Erythroblast (primary cell): ENCODE measurements at regions not wholly inside any gene's neighbourhood (a gene's known extent, or its start where the extent isn't known, plus 50 kb on each side); places are given as distances from the start of the nearest gene placed in this dataset.

ENCODE experiments used
- GATA1 ChIP-seq: IDR thresholded peaks from 2 replicates; pipeline ENCODE4 v1.6.1; 2011; ENCODE audit warnings: low read depth, mild to moderate bottlenecking, control low read depth, low read length, moderate library complexity
- POLR2A ChIP-seq: IDR thresholded peaks from 2 replicates; pipeline ENCODE4 v1.6.1; 2011; ENCODE audit warnings: mild to moderate bottlenecking, low read length

DNA sequence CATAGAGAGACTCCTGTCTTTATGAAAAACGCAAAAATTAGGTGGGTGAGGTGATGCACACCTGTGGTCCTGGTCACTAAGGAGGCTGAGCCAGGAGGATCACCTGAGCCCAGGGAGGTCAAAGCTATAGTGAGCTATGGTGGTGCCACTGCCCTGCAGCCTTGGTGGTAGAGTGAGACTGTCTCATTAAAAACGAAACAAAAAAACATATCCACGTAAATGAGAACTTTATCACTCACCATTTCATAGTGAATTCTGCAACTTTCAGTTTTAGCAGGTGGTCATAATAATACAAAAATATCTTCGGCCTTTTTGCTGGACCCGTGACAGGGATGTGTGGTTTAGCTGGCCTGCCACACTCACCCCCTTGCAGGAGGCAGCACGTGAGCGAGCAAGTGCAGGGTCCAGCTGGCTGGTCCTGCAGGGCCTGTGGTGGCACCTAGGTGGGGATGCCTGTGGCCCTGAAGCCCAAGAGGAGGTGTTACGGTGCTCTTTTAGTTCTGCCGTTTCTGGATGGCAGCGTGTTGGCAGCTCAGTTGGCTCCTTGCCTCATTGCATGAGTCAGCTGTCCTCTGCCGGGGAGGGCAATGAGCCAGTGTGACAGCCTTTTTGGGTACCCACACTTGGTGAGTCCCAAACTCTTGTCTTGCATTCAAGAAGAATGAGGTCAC lies 1330.7 kb upstream of the TMEM132C start:
- peak; percentile 36 for TF ChIP-seq POLR2A
- TF ChIP-seq GATA1 = no peak
